Choroid plexus epithelial cell (primary cell): ENCODE measurements at regions not wholly inside any gene's neighbourhood (a gene's known extent, or its start where the extent isn't known, plus 50 kb on each side); places are given as distances from the start of the nearest gene placed in this dataset.

ENCODE experiments used
- DNase-seq: peaks from one replicate; pipeline ENCODE4 v3.0.0-alpha.2; 2010; ENCODE audit warnings: low read depth
- H3K4me3 ChIP-seq: 2 replicates; pipeline ENCODE4 v1.5.1; 2011; ENCODE audit warnings: low read depth, mild to moderate bottlenecking, control low read depth, low read length, moderate library complexity
- CTCF ChIP-seq: conservative IDR thresholded peaks from 2 replicates; pipeline ENCODE4 v1.5.1; 2011; ENCODE audit warnings: low read depth, mild to moderate bottlenecking, control low read depth, inconsistent platforms, low read length, moderate library complexity

- DNase-seq, result no peak
- no peak for TF ChIP-seq CTCF
Measured at GRCh38 chr3:1583044-1583443, 490.2 kb downstream of the CNTN6 start.

GRCh38 chr3:1587426-1587825 lies 494.6 kb downstream of the CNTN6 start:
- H3K4me3 ChIP-seq, result no peak overlapping the region
- no peak for TF ChIP-seq CTCF
- DNase-seq, result no peak

More at GRCh38 chr3:1583044-1583443, 490.2 kb downstream of the CNTN6 start:
- H3K4me3 ChIP-seq, result no peak overlapping the region

GRCh38 chr3:1591327-1592028 lies 498.7 kb downstream of the CNTN6 start:
- H3K4me3 ChIP-seq, result no peak overlapping the region
- no peak for DNase-seq
- TF ChIP-seq CTCF, result no peak

DNA sequence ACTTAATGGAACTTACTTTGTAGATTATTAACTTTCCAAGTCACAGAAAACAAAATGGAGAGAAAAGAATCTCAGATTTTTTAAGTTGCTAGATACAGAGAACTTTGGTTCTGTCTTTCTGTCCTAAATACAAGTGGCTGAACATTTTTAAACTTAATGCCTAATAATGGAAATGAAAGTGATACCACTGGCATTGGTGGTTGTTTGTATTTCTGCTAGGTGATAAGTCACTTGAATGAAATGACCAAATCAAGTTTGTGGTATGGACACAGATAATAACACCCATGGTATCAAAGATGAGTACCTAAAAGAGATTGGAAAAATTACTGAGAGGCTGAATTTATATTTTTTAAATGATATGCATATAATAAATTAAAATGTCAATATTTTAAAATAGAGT lies 502.1 kb downstream of the CNTN6 start:
- no peak for TF ChIP-seq CTCF
- no peak overlapping the region for H3K4me3 ChIP-seq
- DNase-seq, result no peak

DNA sequence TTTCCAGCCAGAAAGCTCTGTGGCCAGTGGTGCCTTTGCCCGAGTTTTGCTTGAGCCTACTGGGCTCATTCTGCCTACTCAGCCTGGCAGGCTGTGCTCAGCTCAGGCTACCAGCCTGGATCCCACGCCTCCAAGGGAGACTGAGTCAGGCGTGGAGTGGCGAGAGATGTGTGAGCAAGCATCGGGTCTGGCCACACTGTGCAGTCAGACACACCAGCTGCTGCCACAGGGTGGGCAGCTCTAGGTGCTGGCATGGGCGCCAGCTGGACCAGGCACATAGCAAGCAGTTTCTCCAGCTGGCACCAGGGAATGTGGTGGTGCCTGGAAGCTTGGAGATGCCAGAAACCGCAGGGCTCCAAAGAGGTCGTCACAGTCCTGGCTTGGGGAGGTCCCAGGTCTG lies 498.5 kb upstream of the CNTN4 start:
- no peak overlapping the region for H3K4me3 ChIP-seq
- no peak for DNase-seq
- no peak for TF ChIP-seq CTCF

DNA sequence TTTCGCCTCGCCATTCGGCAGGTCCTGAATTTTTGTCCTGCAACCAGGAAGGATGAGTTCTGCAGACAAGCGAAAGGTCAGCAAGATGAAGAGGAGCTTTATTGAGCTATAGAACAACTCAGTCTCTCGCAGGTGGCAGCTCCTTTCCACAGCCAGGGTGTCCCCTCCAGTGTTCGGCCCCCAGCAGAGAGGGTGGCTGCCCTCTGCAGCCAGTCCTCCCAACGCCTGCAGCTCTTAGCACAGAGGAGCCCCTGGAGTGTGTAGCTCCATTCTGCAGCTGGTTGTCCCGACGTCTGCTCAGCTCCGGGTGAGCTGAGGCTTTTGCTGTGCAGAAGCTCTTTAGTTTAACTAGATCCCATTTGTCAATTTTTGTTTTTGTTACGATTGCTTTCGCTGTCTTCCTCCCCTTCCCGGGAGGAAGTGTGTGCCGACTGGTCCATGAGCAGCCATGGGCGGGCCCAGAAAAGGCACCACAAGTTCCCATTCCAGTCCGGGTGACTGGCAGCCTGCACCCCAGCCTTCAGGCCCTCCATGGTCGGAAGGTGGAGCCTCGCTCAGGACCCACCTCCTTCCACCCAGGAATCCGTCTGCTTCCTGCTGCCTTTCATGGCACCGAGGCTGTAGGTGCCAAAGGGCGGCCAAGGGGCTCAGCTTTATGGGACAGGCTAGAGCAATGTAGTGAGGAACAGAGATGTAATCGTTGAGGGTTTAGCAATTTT lies 497.8 kb upstream of the CNTN4 start:
- TF ChIP-seq CTCF, result no peak
- DNase-seq, result no peak
- H3K4me3 ChIP-seq, result no peak overlapping the region

- DNase-seq, result no peak
- TF ChIP-seq CTCF, result no peak
- H3K4me3 ChIP-seq, result no peak overlapping the region
Measured at GRCh38 chr3:1609416-1609815, 489.2 kb upstream of the CNTN4 start.
